Sigmoid colon (tissue), 6 donors: ENCODE measurements at regions not wholly inside any gene's neighbourhood (a gene's known extent, or its start where the extent isn't known, plus 50 kb on each side); places are given as distances from the start of the nearest gene placed in this dataset.

Experiments used
- DNase-seq: peaks from one replicate; pipeline ENCODE4 v3.0.0-alpha.2; 2019
- H3K27ac ChIP-seq, 4 donors: fragments of 200-600 bp; sonication (generic); one replicate each; pipeline ENCODE4 v1.5.1; 2016 to 2019; ENCODE audit warnings: mild to moderate bottlenecking in 1 of 4
- H3K27me3 ChIP-seq, 3 donors: fragments of 200-600 bp; sonication (generic); one replicate each; pipeline ENCODE4 v1.5.1; 2019; ENCODE audit warnings: mild to moderate bottlenecking in 1 of 3
- H3K36me3 ChIP-seq, 4 donors: fragments of 200-600 bp; sonication (generic); one replicate each; pipeline ENCODE4 v1.5.1; 2016 to 2019
- H3K4me1 ChIP-seq, 4 donors: fragments of 200-600 bp; sonication (generic); one replicate each; pipeline ENCODE4 v1.5.1; 2017 to 2019
- H3K4me3 ChIP-seq, 4 donors: fragments of 200-600 bp; sonication (generic); one replicate each; pipeline ENCODE4 v1.5.1; 2017 to 2019; ENCODE audit warnings: mild to moderate bottlenecking in 2 of 4, moderate library complexity in 1 of 4
- H3K9me3 ChIP-seq, 4 donors: fragments of 200-600 bp in 3 of 4; sonication (generic) in 3 of 4; one replicate each; pipeline versions ENCODE4 v1.5.1 to v1.6.1; 2013 to 2019
- EP300 ChIP-seq, 4 donors: sonication (generic); formaldehyde crosslinking; IDR thresholded peaks; one replicate each; pipeline ENCODE4 v1.6.1; 2017; ENCODE audit warnings: antibody characterized with exemption in 4 of 4
- POLR2A ChIP-seq, 2 donors: fragments of 450-650 bp; IDR thresholded peaks; one replicate each; pipeline ENCODE4 v1.6.1; 2016; ENCODE audit warnings: antibody characterized with exemption in 2 of 2, mild to moderate bottlenecking in 2 of 2, moderate library complexity in 2 of 2
- POLR2AphosphoS5 ChIP-seq, 4 donors: sonication (generic); formaldehyde crosslinking; IDR thresholded peaks; one replicate each; pipeline ENCODE4 v1.6.1; 2017; ENCODE audit warnings: antibody characterized with exemption in 4 of 4
- WGBS, 2 donors: extraction: QIAGEN DNeasy Blood & Tissue Kit; methylation state at CpG; one replicate each; pipeline ENCODE4 v1.1.7; 2013; 5-methylcytosine and 5-hydroxymethylcytosine counted together
- intact Hi-C: fragments of 100-400 bp; cut with DNase I; formaldehyde crosslinking; loops from one replicate; pipeline ENCODE4 v1.15.1; 2023
- TF ChIP-seq, protein P1 (sequence below), 4 experiments: fragments of 450-650 bp in 3 of 4; fragments of 200-600 bp in 1 of 4; IDR thresholded peaks; one replicate each; pipeline ENCODE4 v1.5.1; 2016 to 2019; ENCODE audit warnings: antibody characterized with exemption in 4 of 4, mild to moderate bottlenecking in 3 of 4, moderate library complexity in 2 of 4
- donor health status: healthy with polysubstance abuse.
- donor health status: healthy.

DNA sequence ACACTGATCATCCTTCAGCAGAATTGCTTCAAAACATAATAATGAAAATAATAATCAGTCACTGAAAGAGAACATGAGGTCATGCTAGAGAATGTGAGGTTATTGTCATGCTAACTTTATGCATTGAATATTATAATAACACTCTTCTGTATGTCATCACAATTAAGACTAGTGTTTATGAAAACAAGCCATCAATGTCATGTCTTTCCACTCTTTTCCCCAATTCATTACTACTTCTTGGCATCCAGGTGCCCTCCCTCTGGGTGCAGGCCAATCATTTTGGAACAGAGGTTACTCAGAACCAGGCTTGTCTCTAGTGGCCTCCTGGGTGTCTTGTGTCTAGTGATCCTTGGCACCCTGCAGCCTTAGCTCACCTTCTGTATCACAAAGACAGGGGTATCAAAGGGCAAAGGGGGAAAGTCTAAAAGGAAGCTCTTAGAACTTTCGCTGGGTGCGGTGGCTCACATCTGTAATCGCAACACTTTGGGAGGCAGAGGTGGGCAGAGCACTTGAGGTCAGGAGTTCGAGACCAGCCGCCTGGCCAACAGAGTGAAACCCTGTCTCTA lies 217.6 kb upstream of the PIK3R1 start:
- peak overlapping the region in 2 of 4 donors; percentile 37 to 70 for H3K27ac ChIP-seq
- no peaks in the 10 kb centered on the region for H3K36me3 ChIP-seq
- H3K27me3 ChIP-seq, result no peaks in the 10 kb centered on the region
- peaks cover 0 to 27% (median 14%) of the 10 kb centered on the region in 4 donors for H3K4me1 ChIP-seq
- WGBS, 2 donors, result 91 to 95% methylated on average over 4 of the region's 5 CpGs
- intact Hi-C loops, result no loop called here
- H3K4me3 ChIP-seq, result no peak overlapping the region
- DNase-seq, result no peak
- H3K9me3 ChIP-seq, result no peaks in the 10 kb centered on the region
- TF ChIP-seq EP300 (IDR thresholded peaks at IDR 0.05) (no peak), POLR2A (IDR thresholded peaks at IDR 0.05) (no peak), POLR2AphosphoS5 (IDR thresholded peaks at IDR 0.05) (no peak)
- TF ChIP-seq, protein P1, sequence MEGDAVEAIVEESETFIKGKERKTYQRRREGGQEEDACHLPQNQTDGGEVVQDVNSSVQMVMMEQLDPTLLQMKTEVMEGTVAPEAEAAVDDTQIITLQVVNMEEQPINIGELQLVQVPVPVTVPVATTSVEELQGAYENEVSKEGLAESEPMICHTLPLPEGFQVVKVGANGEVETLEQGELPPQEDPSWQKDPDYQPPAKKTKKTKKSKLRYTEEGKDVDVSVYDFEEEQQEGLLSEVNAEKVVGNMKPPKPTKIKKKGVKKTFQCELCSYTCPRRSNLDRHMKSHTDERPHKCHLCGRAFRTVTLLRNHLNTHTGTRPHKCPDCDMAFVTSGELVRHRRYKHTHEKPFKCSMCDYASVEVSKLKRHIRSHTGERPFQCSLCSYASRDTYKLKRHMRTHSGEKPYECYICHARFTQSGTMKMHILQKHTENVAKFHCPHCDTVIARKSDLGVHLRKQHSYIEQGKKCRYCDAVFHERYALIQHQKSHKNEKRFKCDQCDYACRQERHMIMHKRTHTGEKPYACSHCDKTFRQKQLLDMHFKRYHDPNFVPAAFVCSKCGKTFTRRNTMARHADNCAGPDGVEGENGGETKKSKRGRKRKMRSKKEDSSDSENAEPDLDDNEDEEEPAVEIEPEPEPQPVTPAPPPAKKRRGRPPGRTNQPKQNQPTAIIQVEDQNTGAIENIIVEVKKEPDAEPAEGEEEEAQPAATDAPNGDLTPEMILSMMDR (IDR thresholded peaks at IDR 0.05), result no peak

DNA sequence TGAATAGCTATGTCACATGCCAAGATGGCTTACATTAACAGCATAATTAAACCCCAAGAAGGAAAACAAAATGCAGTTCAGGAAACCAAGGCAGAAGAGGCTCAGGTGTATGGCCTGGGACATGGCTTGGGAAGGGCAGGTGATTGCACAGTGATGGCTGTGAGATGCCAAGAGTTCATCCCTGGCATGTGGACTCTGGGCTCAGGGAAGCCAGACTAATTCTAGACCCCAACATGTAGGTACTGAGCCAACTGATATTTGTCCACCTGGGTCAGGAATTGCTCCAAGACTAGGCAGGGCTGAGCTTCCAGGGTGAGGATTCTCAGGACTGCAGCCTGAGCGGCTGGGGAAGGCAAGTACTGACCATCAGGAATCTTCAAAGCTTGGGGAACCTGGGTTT lies 218.4 kb upstream of the PIK3R1 start:
- Histone ChIP-seq H3K27ac (peak overlapping the region in 1 of 4 donors; percentile 70), H3K27me3 (no peaks in the 10 kb centered on the region), H3K4me1 (peaks cover 0 to 36% (median 22%) of the 10 kb centered on the region in 4 donors), H3K9me3 (no peaks in the 10 kb centered on the region), H3K36me3 (no peaks in the 10 kb centered on the region), H3K4me3 (no peak overlapping the region)
- TF ChIP-seq EP300 (IDR thresholded peaks at IDR 0.05), result no peak
- no peak for TF ChIP-seq POLR2AphosphoS5 (IDR thresholded peaks at IDR 0.05)
- no peak for TF ChIP-seq POLR2A (IDR thresholded peaks at IDR 0.05)
- intact Hi-C loops, result no loop called here
- DNase-seq, result no peak
- WGBS, 2 donors, result 93% methylated on average over 1 of the region's 1 CpG

DNA sequence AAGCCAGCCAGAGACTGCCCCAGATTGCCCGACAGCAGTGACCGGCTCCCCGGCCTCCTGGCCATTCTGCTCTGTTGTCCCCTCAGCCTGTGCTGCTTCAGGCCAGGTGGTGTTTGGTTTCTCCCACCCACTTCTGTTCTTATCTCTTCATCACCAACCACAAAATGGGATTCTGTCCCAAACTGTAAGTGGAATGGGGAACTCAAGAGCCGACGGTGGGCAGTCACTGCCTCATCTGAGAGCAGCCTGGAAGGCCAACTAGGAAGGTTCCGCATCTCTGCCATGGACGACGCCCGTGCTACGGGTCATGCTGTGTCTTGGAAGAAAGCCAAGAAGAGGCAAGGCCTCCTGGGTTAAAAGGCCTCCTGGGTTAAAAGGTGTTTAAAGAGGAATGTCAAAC lies 219.0 kb upstream of the PIK3R1 start:
- intact Hi-C loops, result no loop called here
- no peak for TF ChIP-seq POLR2AphosphoS5 (IDR thresholded peaks at IDR 0.05)
- TF ChIP-seq, protein P1 (IDR thresholded peaks at IDR 0.05), result no peak
- no peak for TF ChIP-seq EP300 (IDR thresholded peaks at IDR 0.05)
- no peak for TF ChIP-seq POLR2A (IDR thresholded peaks at IDR 0.05)
- H3K4me1 ChIP-seq, result peaks cover 0 to 41% (median 25%) of the 10 kb centered on the region in 4 donors

DNA sequence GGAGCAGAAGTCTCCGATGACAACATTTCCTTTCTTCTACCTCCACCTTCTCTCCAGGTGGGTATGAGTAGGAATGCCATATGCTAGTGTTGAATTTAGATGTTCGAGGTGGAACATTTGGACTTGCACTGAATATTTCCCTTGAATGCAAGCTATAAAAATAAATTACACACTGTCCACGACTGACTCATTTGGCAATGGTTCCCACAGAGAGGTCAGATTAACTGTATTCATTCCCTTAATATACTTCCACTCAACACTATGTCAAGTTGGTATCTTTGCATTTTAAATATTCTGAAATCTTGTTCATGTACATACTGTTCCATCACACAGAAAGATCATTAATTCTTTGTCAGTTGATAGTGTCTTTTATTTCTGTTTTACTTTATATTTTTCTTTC lies 222.6 kb upstream of the PIK3R1 start:
- H3K4me1 ChIP-seq, result peaks cover 0 to 25% (median 19%) of the 10 kb centered on the region in 4 donors
- TF ChIP-seq, protein P1 (IDR thresholded peaks at IDR 0.05), result no peak
- no peak for TF ChIP-seq EP300 (IDR thresholded peaks at IDR 0.05)
- no peak for TF ChIP-seq POLR2A (IDR thresholded peaks at IDR 0.05)
- peak in 1 of 4 donors; percentile 49 for TF ChIP-seq POLR2AphosphoS5 (IDR thresholded peaks at IDR 0.05)
- H3K27me3 ChIP-seq, result no peaks in the 10 kb centered on the region
- no peaks in the 10 kb centered on the region for H3K36me3 ChIP-seq
- DNase-seq, result no peak
- no peak overlapping the region for H3K4me3 ChIP-seq
- WGBS, 2 donors, result 32 to 56% methylated on average over 3 of the region's 3 CpGs
- H3K27ac ChIP-seq, result peak overlapping the region in 3 of 4 donors; percentile 35 to 51 (median 38)
- intact Hi-C loops, result no loop called here
- H3K9me3 ChIP-seq, result no peaks in the 10 kb centered on the region

More for the DNA sequence above, 219.0 kb upstream of the PIK3R1 start:
- Histone ChIP-seq H3K9me3 (no peaks in the 10 kb centered on the region), H3K36me3 (no peaks in the 10 kb centered on the region), H3K27ac (peak overlapping the region in 1 of 4 donors; percentile 70), H3K27me3 (no peaks in the 10 kb centered on the region), H3K4me3 (no peak overlapping the region)
- no peak for DNase-seq
- 69 to 85% methylated on average over 10 of the region's 10 CpGs for WGBS, 2 donors

DNA sequence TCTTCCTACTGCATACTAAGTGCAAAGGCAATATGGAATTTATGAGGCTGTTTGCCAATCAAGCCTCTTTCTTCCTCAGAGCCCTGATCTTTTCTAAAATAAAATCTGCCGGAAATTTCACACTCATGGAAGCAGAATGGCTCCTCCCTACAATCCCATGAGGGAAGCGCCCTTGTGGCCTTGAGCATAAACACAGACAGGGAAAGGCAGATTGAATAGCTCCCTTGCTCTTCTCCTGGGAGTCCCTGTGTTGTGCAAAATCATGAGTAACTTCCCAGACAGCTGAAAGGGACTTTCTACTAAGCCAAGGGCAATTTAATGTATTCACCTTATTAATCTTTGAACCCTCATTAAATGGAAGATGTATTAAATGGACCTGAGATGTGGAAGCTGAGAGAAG lies 226.1 kb upstream of the PIK3R1 start:
- TF ChIP-seq, protein P1 (IDR thresholded peaks at IDR 0.05), result no peak
- TF ChIP-seq POLR2A (IDR thresholded peaks at IDR 0.05), result no peak
- TF ChIP-seq EP300 (IDR thresholded peaks at IDR 0.05), result no peak
- no peak for TF ChIP-seq POLR2AphosphoS5 (IDR thresholded peaks at IDR 0.05)
- H3K27ac ChIP-seq, result no peak overlapping the region
- WGBS, 2 donors, result 22 to 65% methylated on average over 2 of the region's 2 CpGs
- no peaks in the 10 kb centered on the region for H3K9me3 ChIP-seq
- no peaks in the 10 kb centered on the region for H3K36me3 ChIP-seq
- H3K4me1 ChIP-seq, result peaks cover 0 to 41% (median 31%) of the 10 kb centered on the region in 4 donors
- DNase-seq, result no peak
- intact Hi-C loops, result no loop called here
- H3K4me3 ChIP-seq, result no peak overlapping the region
- H3K27me3 ChIP-seq, result no peaks in the 10 kb centered on the region
